Endothelial cell of umbilical vein (primary cell): ENCODE measurements at regions not wholly inside any gene's neighbourhood (a gene's known extent, or its start where the extent isn't known, plus 50 kb on each side); places are given as distances from the start of the nearest gene placed in this dataset.

Experiments used
- BruUV-seq: library from RNA; stranded (reverse); fragments of 400-500 nt; replicated peaks from 2 replicates; lab custom pipeline; 2021; lab: Mats Ljungman, UMichigan
- CTCF ChIA-PET: fragments of 300-600, 350-600 bp; sonication (Branson Sonifier 250); formaldehyde crosslinking; loops from one replicate; lab custom pipeline; 2021; ENCODE audit warnings: antibody characterized with exemption, inconsistent platforms; lab: Charles Lee
- POLR2A ChIA-PET: fragments of 300-600, 350-600 bp; sonication (Branson Sonifier 250); formaldehyde crosslinking; loops from one replicate; lab custom pipeline; 2021; ENCODE audit warnings: antibody characterized with exemption, inconsistent platforms; lab: Charles Lee
- DNase-seq: peaks from one replicate; pipeline ENCODE4 v3.0.0-alpha.2; 2011; ENCODE audit warnings: low read depth, low spot score
- FAIRE-seq: peaks from 2 replicates; lab custom pipeline; 2011; peaks lifted over from hg19 to GRCh38; lab: Jason Lieb, UNC
- H2AFZ ChIP-seq: 2 replicates; pipeline ENCODE4 v1.6.0; 2012; ENCODE audit warnings: low read depth, low read length, control low read depth, inconsistent platforms
- H3K27ac ChIP-seq: 2 replicates; pipeline ENCODE4 v1.5.1; 2011; ENCODE audit warnings: low read depth, mild to moderate bottlenecking, control low read depth, low read length, moderate library complexity; ENCODE audit not compliant: insufficient read depth
- H3K27me3 ChIP-seq, 2 experiments: 2 replicates each; pipeline versions ENCODE4 v1.6.0 to v1.6.1; 2011; ENCODE audit warnings: low read length in 2 of 2, mixed read lengths in 1 of 2; ENCODE audit not compliant: control insufficient read depth in 2 of 2, insufficient read depth in 2 of 2
- H3K36me3 ChIP-seq, 2 experiments: 2 replicates in 1 of 2; 3 replicates in 1 of 2; pipeline ENCODE4 v1.5.1; 2011; ENCODE audit warnings: low read length in 2 of 2, mild to moderate bottlenecking in 1 of 2, moderate library complexity in 1 of 2; ENCODE audit not compliant: control insufficient read depth in 2 of 2, insufficient read depth in 2 of 2; ENCODE audit errors: extremely low read depth in 1 of 2
- H3K4me1 ChIP-seq: 3 replicates; pipeline ENCODE4 v1.5.1; 2011; ENCODE audit warnings: mild to moderate bottlenecking, low read length; ENCODE audit not compliant: control insufficient read depth, insufficient read depth; ENCODE audit errors: extremely low read depth
- H3K4me2 ChIP-seq: 2 replicates; pipeline ENCODE4 v1.6.1; 2011; ENCODE audit warnings: low read length, control low read depth, mixed read lengths; ENCODE audit not compliant: insufficient read depth
- H3K4me3 ChIP-seq, 3 experiments: fragments of 200-600 bp in 1 of 3; sonication (generic), shearing (Covaris generic) in 1 of 3; replicated peaks in 1 of 3; 2 replicates each; pipeline ENCODE4 v1.5.1; 2011 to 2016; ENCODE audit warnings: control low read depth in 3 of 3, low read length in 3 of 3, mild to moderate bottlenecking in 2 of 3, inconsistent platforms in 1 of 3, low read depth in 1 of 3, moderate library complexity in 1 of 3; ENCODE audit not compliant: insufficient read depth in 1 of 3
- H3K79me2 ChIP-seq: 2 replicates; pipeline ENCODE4 v1.6.0; 2012; ENCODE audit warnings: low read length, inconsistent platforms; ENCODE audit not compliant: control insufficient read depth, insufficient read depth
- H3K9ac ChIP-seq: replicated peaks from 2 replicates; pipeline ENCODE3; 2011; ENCODE audit warnings: low read length, control low read depth; ENCODE audit not compliant: insufficient read depth; ENCODE audit errors: extremely low read depth
- H3K9me1 ChIP-seq: replicated peaks from 3 replicates; pipeline ENCODE4 v1.6.0; 2011; ENCODE audit warnings: mild to moderate bottlenecking, low read length; ENCODE audit not compliant: control insufficient read depth, insufficient read depth; ENCODE audit errors: extremely low read depth
- H3K9me3 ChIP-seq: replicated peaks from 2 replicates; pipeline ENCODE4 v1.5.1; 2012; ENCODE audit warnings: low read length, inconsistent platforms; ENCODE audit not compliant: control insufficient read depth, insufficient read depth
- H4K20me1 ChIP-seq: replicated peaks from 2 replicates; pipeline ENCODE3; 2011; ENCODE audit warnings: mild to moderate bottlenecking, low read length; ENCODE audit not compliant: control insufficient read depth, insufficient read depth; ENCODE audit errors: extremely low read depth
- EZH2 ChIP-seq: IDR thresholded peaks from 2 replicates; pipeline ENCODE4 v1.6.1; 2012; ENCODE audit warnings: borderline replicate concordance, low read depth, mild to moderate bottlenecking, moderate library complexity, low read length, inconsistent platforms; ENCODE audit not compliant: severe bottlenecking
- FOS ChIP-seq: IDR thresholded peaks from 2 replicates; pipeline ENCODE4 v1.6.1; 2011; ENCODE audit warnings: mild to moderate bottlenecking, low read length, moderate library complexity, borderline replicate concordance; ENCODE audit not compliant: insufficient read depth
- GATA2 ChIP-seq: IDR thresholded peaks from 2 replicates; pipeline ENCODE4 v1.7.0; 2011; ENCODE audit warnings: low read depth, mild to moderate bottlenecking, moderate library complexity, mixed read lengths, low read length; ENCODE audit not compliant: insufficient read length, insufficient read depth
- JUN ChIP-seq: IDR thresholded peaks from 2 replicates; pipeline ENCODE4 v1.6.1; 2011; ENCODE audit warnings: borderline replicate concordance, low read depth; ENCODE audit not compliant: insufficient read length, insufficient read depth
- MYC ChIP-seq: IDR thresholded peaks from one replicate; pipeline ENCODE4 v1.6.1; 2011; ENCODE audit warnings: mild to moderate bottlenecking, low read depth, low read length
- POLR2A ChIP-seq: IDR thresholded peaks from 2 replicates; pipeline ENCODE4 v1.6.1; 2012; ENCODE audit warnings: low read depth, mild to moderate bottlenecking, control low read depth, low read length
- POLR2AphosphoS5 ChIP-seq: IDR thresholded peaks from 2 replicates; pipeline ENCODE4 v1.6.1; 2012; ENCODE audit warnings: low read depth, mild to moderate bottlenecking, control low read depth, low read length, moderate library complexity; ENCODE audit not compliant: insufficient read depth
- dilution Hi-C: fragments of 300-500 bp; cut with MboI; formaldehyde crosslinking; loops from one replicate; pipeline ENCODE4 v1.15.0; 2019; ENCODE audit warnings: low sequenced_read_pairs; ENCODE audit not compliant: extremely low pct_ligation_motif_present
- intact Hi-C: fragments of 100-400 bp; cut with micrococcal nuclease; formaldehyde crosslinking; loops from one replicate; pipeline ENCODE4 v1.10.0; 2022
- TF ChIP-seq, protein P1 (sequence below): IDR thresholded peaks from 2 replicates; pipeline ENCODE4 v1.6.1; 2011; ENCODE audit not compliant: insufficient read depth, insufficient read length
- TF ChIP-seq, protein P2 (sequence below), 2 donors: IDR thresholded peaks; 1 replicate in 1 of 2; 2 replicates in 1 of 2; pipeline ENCODE4 v1.5.1; 2011; ENCODE audit warnings: low read length in 2 of 2, mild to moderate bottlenecking in 2 of 2, moderate library complexity in 2 of 2, control low read depth in 1 of 2, inconsistent platforms in 1 of 2, low read depth in 1 of 2; ENCODE audit not compliant: insufficient read depth in 1 of 2; ENCODE audit errors: extremely low read depth in 1 of 2

DNA sequence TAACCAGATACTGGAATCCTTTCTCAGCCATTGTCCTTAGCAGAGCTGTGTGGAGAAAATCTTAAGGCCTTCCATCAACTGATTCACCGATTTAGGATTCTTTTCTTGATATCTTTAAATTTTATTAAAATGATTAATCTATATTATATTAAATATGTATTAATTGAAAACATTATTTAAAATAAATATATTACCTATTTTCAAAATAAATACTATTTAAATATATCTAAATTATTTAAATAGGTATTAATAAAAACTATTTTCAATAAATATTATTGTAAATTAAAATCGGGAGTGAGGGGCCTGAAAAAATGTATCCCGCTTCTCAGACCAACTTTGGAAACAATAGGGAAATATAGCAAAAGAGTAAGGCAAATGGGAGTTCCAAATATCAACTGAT lies 94.0 kb upstream of the HPF1 start:
- no peak overlapping the region for H3K4me3 ChIP-seq
- no peaks in the 10 kb centered on the region for H3K9me1 ChIP-seq
- TF ChIP-seq, protein P1, sequence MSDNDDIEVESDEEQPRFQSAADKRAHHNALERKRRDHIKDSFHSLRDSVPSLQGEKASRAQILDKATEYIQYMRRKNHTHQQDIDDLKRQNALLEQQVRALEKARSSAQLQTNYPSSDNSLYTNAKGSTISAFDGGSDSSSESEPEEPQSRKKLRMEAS = no peak
- TF ChIP-seq, protein P2, sequence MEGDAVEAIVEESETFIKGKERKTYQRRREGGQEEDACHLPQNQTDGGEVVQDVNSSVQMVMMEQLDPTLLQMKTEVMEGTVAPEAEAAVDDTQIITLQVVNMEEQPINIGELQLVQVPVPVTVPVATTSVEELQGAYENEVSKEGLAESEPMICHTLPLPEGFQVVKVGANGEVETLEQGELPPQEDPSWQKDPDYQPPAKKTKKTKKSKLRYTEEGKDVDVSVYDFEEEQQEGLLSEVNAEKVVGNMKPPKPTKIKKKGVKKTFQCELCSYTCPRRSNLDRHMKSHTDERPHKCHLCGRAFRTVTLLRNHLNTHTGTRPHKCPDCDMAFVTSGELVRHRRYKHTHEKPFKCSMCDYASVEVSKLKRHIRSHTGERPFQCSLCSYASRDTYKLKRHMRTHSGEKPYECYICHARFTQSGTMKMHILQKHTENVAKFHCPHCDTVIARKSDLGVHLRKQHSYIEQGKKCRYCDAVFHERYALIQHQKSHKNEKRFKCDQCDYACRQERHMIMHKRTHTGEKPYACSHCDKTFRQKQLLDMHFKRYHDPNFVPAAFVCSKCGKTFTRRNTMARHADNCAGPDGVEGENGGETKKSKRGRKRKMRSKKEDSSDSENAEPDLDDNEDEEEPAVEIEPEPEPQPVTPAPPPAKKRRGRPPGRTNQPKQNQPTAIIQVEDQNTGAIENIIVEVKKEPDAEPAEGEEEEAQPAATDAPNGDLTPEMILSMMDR (IDR thresholded peaks at IDR 0.05; ENCODE audit: extremely low read depth in 1 of 2, insufficient read depth in 1 of 2, low read depth in 1 of 2, low read length in 2 of 2) = no peak
- TF ChIP-seq FOS (no peak), EZH2 (no peak), MYC (no peak)
- FAIRE-seq = no peak
- no peak for DNase-seq
- ChIA-PET POLR2A (no interaction called here), CTCF (no interaction called here)
- no peaks in the 10 kb centered on the region for H3K27me3 ChIP-seq
- no peak overlapping the region for H3K27ac ChIP-seq
- H4K20me1 ChIP-seq = no peaks in the 10 kb centered on the region
- no peak overlapping the region for H3K9ac ChIP-seq
- H3K79me2 ChIP-seq = no peaks in the 10 kb centered on the region
- no peaks in the 10 kb centered on the region for H3K4me1 ChIP-seq
- no peaks in the 10 kb centered on the region for H3K9me3 ChIP-seq
- intact Hi-C loops (no loop called here), dilution Hi-C loops (no loop called here)
- no peaks in the 10 kb centered on the region for H3K36me3 ChIP-seq
- no TSS peak for BruUV-seq
- no peak overlapping the region for H2AFZ ChIP-seq
- no peak overlapping the region for H3K4me2 ChIP-seq

- no TSS peak for BruUV-seq
- dilution Hi-C loops (no loop called here), intact Hi-C loops (no loop called here)
- no peak for DNase-seq
- Histone ChIP-seq H3K9ac (no peak overlapping the region), H3K36me3 (no peaks in the 10 kb centered on the region), H4K20me1 (no peaks in the 10 kb centered on the region), H3K79me2 (no peaks in the 10 kb centered on the region), H2AFZ (no peak overlapping the region), H3K27ac (no peak overlapping the region), H3K4me1 (no peaks in the 10 kb centered on the region), H3K9me3 (no peaks in the 10 kb centered on the region), H3K4me3 (no peak overlapping the region), H3K9me1 (no peaks in the 10 kb centered on the region), H3K4me2 (no peak overlapping the region), H3K27me3 (no peaks in the 10 kb centered on the region)
- TF ChIP-seq FOS = no peak
- TF ChIP-seq JUN = no peak
- TF ChIP-seq GATA2 = no peak
- TF ChIP-seq MYC = no peak
- TF ChIP-seq EZH2 = no peak
- TF ChIP-seq POLR2A = no peak
- no peak for TF ChIP-seq POLR2AphosphoS5
- TF ChIP-seq, protein P1 = no peak
- TF ChIP-seq, protein P2 (IDR thresholded peaks at IDR 0.05; ENCODE audit: extremely low read depth in 1 of 2, insufficient read depth in 1 of 2, low read depth in 1 of 2, low read length in 2 of 2) = no peak
- no peak for FAIRE-seq
- ChIA-PET CTCF (no interaction called here), POLR2A (no interaction called here)
Observed at GRCh38 chr4:169849456-169849855, 91.7 kb upstream of the HPF1 start.
